NCI-H128 (cell line): ENCODE measurements at regions not wholly inside any gene's neighbourhood (a gene's known extent, or its start where the extent isn't known, plus 50 kb on each side); places are given as distances from the start of the nearest gene placed in this dataset.
"Not testable (repeated sequence)": the region's sequence is repeated elsewhere in the genome, so short reads cannot be mapped to it uniquely, and the experiment has no call there.

Source experiments
- DNase-seq: peaks from one replicate; lab custom pipeline; 2025; ENCODE audit not compliant: unreplicated experiment; lab: John Stamatoyannopoulos, UW

DNA sequence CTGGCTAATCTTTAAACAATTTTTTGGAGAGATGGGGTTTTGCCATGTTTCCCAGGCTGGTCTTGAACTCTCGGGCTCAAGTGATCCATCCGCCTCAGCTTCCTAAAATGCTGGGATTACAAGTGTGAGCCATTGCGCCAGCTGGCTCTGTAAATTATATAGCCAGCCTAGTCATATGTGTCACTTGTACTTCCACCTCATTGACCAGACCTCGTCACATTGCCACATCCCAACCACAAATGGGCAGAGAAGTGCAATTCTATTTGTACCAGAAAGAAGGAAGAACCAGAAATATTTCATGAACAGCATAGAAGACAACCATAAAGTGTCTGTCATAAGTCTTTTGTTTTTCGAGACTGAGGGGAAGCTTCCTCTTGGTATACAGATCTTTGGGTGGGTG lies 71.2 kb upstream of the ADRA1D start:
- no peak for DNase-seq

DNA sequence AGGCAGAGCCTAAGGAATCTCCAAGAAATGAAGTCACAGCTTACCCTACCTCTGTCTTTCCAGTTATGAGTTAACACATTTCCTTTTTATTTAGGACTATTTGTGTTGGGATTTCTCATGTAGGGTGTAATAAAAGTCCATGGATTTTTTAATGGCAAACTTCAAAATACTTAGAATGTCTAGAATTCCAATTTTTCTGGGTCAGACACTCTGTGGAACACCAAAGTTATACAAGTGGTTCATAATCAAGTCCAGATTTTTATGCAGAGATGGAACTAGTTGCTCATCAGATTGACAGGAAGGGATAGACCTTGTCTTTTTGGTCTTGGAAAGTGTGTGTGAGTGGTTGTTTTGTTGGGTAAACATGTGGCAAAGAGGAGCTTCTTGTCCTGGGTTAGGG lies 69.8 kb upstream of the ADRA1D start:
- DNase-seq: no peak

DNA sequence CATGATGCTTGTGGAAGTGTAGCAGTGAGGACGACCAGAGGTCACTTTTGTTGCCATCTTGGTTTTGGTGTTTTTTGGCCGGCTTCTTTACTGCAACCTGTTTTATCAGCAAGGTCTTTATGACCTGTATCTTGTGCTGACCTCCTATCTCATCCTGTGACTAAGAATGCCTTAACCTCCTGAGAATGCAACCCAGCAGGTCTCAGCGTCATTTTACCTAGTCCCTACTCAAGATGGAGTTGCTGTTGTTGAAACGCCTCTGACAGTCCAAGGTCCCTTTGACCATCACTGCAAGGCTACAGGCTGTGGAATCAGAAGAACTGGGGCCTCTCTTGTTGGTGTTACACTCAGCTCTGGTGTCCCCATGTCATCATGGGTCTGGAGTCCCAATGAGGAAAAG lies 61.5 kb upstream of the ADRA1D start:
- DNase-seq: not testable (repeated sequence)

DNA sequence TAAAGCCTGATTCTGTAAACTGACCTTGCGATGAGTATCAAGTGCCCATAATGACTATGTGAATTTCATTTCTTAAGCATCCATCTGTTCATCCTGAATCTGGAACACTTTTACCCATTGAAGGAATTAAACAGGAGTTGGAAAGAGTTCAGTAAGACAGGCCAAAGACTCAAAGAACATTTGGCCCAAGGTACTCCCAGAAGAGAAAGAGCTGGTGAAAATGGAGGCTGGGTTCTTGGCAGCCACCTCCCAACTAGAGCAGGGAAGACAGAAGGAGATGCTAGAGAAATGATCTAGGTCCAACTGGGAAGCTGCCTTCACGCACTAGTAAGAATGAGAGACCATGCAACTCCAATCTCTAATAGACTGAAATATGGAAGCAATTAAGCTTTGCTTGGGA lies 57.1 kb upstream of the ADRA1D start:
- DNase-seq: no peak

DNA sequence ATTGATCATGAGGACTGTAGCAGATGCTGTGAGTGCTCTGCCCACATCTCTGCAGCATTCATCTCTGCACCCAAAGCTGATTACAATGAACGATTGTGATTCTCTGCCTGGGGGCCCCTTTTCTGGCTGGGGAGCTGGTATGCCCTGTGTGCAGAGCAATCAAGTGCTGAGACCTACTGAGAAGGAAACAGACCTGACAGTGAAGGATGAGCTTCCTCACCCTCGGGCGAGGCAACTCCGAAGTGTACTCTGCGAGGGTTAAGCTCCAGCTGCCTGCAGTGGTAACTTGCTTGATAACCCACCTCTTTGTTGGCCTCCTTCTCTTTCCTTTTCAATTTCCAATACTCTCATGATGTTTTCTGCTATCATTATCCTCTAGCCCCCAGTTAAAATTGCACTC lies 56.0 kb upstream of the ADRA1D start:
- DNase-seq: no peak

DNA sequence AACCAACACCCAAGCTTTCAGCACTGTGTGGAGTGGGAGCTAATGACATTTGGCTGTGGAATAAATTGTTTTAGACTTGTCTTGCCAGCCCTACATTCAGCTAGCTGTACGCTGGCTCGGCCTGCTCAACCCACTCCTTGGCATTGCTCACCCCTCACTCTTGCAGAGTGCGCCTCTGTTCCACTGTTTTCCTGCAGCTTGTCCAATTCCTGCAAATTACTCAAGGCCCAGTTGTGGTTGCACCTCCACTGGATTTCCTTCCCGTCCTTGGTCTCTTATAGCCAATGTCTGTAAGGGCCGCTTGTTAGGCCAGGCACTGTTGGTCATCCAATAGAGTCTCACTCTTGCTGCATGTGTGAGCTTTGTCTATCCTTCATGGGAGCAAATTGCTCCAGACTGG lies 55.5 kb upstream of the ADRA1D start:
- DNase-seq: no peak

DNA sequence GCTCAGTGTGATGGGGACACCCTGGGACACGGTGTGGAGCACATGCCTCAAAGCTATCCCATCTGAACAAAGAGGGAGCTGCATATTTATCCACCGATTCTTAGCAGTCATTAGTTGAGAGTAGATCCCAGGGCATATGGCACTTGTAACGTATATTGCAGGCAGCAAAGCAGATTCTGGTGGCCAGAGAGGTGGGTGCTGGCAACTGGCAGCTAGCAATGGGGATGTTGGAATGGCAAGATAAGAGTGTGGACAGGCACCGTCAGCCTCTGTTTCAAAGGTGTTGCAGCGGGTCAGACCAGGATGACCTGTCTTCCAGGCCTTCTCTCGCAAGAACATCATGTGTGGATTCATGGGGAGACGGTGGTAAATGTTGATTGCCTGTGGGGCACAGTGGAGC lies 54.0 kb upstream of the ADRA1D start:
- DNase-seq: no peak

DNA sequence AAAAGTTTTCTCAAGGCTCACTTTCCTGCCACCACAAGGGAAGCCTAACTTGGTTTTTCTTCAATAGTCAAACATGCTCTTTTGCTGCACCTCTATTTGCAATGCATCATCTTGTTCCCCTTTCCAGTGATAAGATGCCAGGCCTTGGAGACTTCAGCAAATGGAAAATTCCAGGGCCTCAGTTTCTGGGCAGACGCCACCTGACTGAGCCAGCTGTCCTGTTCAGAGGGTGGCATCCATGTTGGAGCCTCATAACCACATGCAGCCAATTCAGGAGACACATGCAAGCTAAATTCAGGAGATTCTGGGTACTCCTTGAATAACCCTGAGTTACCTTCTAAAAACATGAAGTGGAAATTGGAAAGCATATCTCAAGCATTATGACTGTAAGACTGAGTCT lies 51.8 kb upstream of the ADRA1D start:
- DNase-seq: no peak

DNA sequence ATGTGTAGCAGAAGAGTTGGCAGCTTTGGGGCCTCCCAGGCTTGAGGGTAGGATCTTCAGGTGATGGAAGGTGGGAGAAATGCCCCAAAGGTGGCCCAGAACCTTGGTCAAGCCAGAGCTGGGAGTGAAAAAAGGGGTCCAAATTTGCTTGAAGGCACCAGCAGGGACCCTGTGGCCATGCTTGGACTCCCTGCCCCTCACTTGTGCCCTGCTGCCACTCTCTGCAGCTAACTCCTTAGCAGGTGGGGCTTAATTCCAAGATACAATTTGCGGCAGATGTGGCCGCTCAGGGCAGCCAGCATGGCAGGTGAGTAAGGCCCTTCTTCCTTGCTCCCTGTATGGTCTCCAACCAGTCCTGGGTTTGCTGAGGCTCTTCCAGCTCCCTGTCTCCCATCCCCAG lies 51.3 kb upstream of the ADRA1D start:
- no peak for DNase-seq

DNA sequence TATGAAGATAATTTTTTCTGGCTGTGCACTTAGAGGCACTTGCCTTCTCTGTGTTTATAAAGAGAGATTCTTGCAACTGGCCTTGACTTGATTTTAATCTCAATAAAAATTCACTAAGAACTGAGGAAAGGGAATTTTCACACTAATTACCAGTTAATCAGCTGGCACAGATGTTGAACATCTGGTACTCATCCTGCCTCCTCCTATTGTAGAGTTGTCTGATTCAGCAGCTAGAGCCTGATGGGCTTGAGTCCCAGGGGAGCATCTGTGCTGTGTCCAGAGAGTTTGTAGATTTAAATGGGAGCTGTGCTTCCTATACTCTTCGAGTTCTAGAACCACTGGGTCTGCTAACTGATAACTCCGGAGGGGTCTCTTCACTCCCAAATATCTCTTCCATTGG lies 50.7 kb upstream of the ADRA1D start:
- DNase-seq: no peak

DNA sequence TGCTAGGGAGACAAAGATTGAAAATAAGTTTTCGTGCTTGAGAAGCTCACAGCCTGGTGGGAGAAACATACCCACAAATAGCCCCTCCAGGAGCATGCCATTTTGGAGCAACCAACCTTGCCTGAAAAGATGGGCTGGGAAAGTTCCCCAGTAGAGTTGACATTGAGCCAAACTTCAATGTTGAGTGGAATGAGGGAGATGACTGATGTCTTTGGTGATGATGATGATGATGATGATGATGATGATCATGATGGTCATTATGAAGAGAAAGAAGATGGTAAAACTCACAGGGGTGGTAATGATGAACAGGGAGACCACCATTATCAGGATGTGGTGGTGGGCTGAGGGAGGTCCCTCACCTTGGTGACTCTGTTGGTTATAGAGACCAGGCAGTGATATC lies 50.1 kb upstream of the ADRA1D start:
- no peak for DNase-seq
